ENCODE measurements at regions not wholly inside any gene's neighbourhood (a gene's known extent, or its start where the extent isn't known, plus 50 kb on each side); places are given as distances from the start of the nearest gene placed in this dataset.

DNA sequence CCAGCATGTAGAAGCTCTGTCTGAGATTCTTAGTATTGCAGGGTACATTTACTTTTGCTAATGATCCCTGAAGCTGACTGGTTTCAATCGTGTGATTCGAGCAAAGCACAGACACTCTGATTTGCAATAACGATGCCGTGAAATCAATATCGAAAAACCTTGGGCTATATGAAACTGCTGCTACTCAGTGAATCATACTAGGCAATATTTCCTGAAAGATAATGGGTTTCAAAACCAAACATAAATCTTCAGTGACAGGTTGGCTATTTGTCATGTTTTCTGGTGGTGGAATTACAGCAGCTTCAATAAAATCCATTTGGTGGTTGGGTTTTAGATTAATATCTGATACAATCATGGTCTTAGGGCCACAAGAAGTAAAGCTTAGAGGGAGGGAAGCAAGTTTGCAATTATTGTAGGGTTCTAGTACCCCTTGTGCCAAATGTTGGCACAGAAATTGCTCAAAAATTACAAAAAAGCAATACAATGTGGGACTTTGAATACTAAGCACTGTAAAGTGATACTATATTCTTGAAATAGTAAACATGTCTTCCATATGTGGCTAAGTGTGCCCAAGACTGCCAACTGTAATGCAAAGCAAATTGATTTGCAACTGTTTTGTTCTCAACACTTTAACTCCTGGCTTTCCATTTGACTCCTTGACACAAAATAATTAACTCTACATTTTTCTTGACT is 112.4 kb upstream of the JAZF1 start:
- no peak for DNase-seq (ENCODE audit: low read depth in 2 of 2)

GRCh38 chr7:28293527-28293835 is 112.9 kb upstream of the JAZF1 start:
- no peak for DNase-seq (ENCODE audit: low read depth in 2 of 2)

DNA sequence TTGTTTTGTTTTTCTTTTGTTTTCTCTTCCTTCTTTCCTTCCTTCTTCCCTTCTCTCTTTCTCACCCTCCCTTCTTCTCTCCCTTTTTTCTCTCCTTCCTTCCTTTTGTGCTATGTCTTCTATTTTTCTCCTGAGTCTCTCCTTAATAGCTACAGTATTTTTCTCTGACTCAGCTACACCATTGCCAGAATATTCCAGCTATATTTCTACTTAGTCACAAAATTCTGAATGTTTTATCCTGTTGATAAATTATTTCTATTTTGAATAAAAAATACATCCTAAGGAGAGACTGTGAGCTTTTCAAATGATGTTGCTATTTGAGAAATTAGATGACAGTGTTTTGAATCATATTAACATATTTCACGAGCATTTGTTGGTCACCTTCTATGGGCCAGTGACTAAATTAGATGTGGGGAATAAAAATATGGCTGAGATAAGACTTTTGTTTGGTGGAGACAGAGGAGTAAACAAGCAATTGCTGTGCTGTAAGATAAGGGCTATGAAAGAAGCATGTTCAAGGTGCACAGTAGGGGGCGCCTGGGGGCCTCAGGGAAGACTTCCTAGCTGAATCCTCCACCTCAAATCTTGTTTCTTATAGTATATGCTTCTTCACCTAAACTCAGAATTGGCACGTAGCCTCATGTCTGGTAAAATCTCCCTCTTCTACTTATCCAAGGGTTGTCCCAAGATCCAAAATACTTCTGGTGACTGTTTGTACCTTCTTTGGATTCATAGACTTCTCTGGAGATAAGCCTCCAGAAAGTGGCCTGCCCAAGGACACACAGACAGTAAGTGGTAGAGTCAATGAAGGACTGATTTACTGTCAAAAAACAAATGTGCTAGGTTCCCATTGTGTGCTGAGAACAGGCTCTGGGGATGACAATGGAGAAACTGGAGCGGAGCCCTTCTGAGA is 115.5 kb upstream of the CREB5 start:
- DNase-seq (ENCODE audit: low read depth in 2 of 2) = peak; percentile 8 to 30

- DNase-seq (ENCODE audit: low read depth in 2 of 2) = no peak
Observed at GRCh38 chr7:28297801-28298459, 114.4 kb upstream of the CREB5 start.

- DNase-seq (ENCODE audit: low read depth in 2 of 2) = no peak
Observed at GRCh38 chr7:28298870-28299518, 113.3 kb upstream of the CREB5 start.

DNA sequence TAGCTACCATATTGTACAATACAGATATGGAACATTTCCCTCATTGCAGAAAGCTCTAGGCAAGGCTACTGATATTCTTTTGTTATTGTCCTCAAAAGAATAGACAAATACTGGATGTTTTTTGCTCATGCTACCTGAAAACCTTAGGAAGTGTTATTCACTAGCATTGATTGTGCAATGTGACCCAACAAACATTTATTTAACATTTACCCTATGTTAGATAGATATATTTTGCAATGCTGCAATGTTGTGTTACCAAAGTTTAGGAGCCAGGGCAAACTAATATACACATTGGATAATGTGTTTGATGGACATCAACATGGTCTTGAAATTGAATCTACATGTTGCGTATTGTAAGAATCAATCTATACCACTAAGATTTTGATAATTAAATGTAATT is 112.8 kb upstream of the CREB5 start:
- DNase-seq (ENCODE audit: low read depth in 2 of 2) = no peak

DNA sequence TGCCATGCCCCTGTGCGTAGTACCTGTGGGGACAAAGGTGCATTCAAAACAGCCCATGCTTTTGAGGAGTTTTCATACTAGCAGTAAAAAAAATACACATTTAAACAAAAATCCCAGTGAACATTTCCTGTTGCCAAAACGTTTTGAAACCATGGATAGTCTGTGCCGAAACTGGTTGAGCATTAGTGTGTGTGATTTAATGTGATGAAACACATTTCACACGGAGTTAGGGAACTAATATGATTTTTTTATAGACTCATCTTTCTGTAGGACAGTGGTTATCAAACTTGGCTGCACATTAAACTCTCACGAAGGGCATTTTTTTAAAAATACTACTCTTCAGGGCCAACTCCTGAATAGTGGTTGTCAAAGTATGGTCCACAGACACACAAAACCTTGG is 111.8 kb upstream of the CREB5 start:
- DNase-seq (ENCODE audit: low read depth in 2 of 2) = no peak

- no peak for DNase-seq (ENCODE audit: low read depth in 2 of 2)
Observed at GRCh38 chr7:28301148-28301641, 111.1 kb upstream of the CREB5 start.

GRCh38 chr7:28304290-28304689 is 108.0 kb upstream of the CREB5 start:
- no peak for DNase-seq (ENCODE audit: low read depth in 2 of 2)

GRCh38 chr7:28309704-28310459 is 102.4 kb upstream of the CREB5 start:
- DNase-seq (ENCODE audit: low read depth in 2 of 2) = no peak

DNA sequence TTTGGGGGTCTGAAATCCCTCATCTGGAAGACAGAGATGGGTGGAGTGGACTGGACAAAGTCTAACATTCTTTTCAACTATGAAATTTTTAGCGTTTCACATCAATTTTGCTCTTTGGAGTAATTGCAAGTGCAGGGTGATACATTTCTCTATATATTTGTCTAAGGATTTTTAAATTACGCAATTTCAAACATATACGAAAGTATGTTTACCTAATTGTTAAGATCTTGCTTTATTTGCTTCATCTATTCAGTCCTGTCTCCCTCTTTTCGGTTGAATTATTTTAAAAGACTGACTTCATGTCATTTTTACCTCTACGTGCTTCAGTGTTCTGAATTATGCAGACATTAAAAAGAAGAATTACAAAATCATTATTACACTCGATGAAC is 101.9 kb upstream of the CREB5 start:
- DNase-seq (ENCODE audit: low read depth in 2 of 2) = no peak

- no peak for DNase-seq (ENCODE audit: low read depth in 2 of 2)
Observed at GRCh38 chr7:28311670-28312069, 100.6 kb upstream of the CREB5 start.

GRCh38 chr7:28312948-28313347 is 99.4 kb upstream of the CREB5 start:
- no peak for DNase-seq (ENCODE audit: low read depth in 2 of 2)

GRCh38 chr7:28314841-28315240 is 97.5 kb upstream of the CREB5 start:
- DNase-seq (ENCODE audit: low read depth in 2 of 2) = no peak

DNA sequence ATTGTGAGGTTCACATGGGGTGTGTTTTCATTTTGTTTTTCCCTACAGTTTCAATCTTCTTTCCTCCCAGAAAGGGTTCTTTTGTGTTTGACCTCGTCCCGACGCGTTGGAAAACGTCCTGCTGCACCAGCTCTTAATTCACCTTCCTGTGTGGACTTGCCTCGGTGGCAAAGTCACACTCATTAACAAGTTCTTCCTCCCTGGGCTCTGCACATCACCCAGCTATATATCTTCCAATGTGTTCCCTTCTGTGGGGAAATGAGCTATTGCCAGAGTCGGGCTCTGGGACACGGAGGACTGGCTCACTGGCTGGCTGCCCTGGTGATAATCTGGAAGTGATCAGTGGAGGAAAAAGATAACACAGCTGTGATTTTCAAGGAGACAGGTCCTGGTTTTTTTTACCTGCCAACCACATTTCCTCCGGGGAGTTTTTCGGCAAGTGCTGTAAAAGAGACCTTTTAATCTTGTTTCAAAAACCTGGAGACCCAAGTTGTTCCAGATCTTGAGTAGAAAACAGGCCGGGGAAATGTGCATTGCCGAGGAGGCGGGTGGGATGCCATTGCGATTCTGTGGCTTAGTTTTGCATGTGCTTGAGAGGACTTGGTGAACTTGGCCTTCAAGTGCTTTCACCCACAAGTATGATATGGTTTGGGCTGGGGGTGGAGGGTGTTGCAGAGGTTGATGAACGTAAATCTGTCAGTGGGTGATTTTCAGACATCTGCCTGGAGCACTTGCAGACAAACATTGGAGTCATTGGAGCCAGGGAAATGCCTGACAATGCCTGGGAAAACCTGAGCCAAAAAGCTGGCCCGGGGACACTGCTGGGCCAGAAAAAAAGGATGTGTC is 96.5 kb upstream of the CREB5 start:
- no peak for DNase-seq (ENCODE audit: low read depth in 2 of 2)

DNA sequence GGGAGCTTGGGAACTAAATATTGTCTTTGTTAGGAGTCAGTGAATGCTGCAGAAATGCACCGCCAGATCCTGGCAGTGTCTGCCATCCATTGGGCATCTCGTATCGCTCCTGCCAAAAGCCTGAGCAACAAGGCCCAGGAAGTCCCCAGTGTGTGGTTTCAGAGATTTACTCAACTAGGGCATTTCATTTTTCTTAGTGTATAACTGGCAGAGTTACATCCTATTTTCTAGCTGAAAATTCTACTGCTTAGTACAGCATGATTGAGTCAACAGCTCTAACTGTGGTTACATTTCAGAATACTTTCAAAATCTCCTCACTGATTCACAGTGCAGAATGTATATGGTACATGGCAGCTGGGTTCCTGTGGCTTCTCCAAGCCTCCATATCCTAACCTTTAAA is 95.8 kb upstream of the CREB5 start:
- no peak for DNase-seq (ENCODE audit: low read depth in 2 of 2)

- DNase-seq (ENCODE audit: low read depth in 2 of 2) = no peak
Observed at GRCh38 chr7:28318101-28318762, 94.1 kb upstream of the CREB5 start.

DNA sequence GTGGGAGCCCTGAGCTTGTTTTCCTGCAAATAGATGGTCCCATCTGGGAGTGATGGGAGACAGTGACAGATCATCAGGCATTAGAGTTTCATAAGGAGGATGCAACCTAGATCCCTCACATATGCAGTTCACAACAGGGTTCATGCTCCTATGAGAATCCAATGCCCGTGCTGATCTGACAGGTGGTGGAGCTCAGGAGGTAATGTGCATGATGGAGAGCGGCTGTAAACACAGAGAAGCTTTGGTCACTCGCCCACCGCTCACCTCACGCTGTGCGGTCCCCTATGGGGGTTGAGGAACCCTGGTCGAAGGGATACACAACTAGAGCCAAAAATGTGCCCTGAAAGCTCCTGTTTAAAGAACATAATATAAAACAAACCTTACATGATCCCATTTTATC is 88.5 kb upstream of the CREB5 start:
- no peak for DNase-seq (ENCODE audit: low read depth in 2 of 2)

DNA sequence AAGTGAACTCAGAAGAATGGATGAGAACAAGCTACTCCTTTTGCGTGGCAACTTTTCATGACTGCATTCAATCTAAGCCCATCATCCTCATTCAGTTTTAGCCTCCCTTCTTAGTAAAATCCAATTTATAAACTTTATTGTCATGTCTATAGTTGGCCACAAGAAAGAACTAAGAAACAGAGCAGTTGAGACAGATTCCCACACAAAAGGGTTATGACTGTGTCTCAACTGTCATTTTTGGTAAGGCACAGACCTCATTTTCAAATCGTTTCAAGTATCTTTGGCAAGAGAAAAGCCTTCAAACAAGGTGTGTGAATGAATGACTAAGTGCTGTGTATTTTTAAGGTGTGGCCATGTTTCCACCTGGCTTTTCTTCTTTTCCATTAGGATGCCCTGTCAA is 84.2 kb upstream of the CREB5 start:
- no peak for DNase-seq (ENCODE audit: low read depth in 2 of 2)
